PFSK-1 (cell line): ENCODE measurements at regions not wholly inside any gene's neighbourhood (a gene's known extent, or its start where the extent isn't known, plus 50 kb on each side); places are given as distances from the start of the nearest gene placed in this dataset.

Source experiments
- FOXP2 ChIP-seq: optimal IDR thresholded peaks from 2 replicates; pipeline ENCODE3; 2011; ENCODE audit warnings: borderline replicate concordance, control low read depth, inconsistent platforms; ENCODE audit not compliant: insufficient read depth; ENCODE audit errors: extremely low read length, extremely low read depth
- POLR2AphosphoS5 ChIP-seq: IDR thresholded peaks from 2 replicates; pipeline ENCODE4 v1.6.1; 2012; ENCODE audit warnings: low read depth, mild to moderate bottlenecking, control low read depth, low read length, moderate library complexity
- SIN3A ChIP-seq: IDR thresholded peaks from 2 replicates; pipeline ENCODE4 v1.6.1; 2012; ENCODE audit warnings: mild to moderate bottlenecking, low read length, moderate library complexity, borderline replicate concordance; ENCODE audit not compliant: insufficient read depth
- TAF1 ChIP-seq: IDR thresholded peaks from 2 replicates; pipeline ENCODE4 v1.6.1; 2012; ENCODE audit warnings: low read length, control low read depth, borderline replicate concordance; ENCODE audit not compliant: insufficient read depth
- TF ChIP-seq, protein P1 (sequence below), 2 experiments: IDR thresholded peaks; 2 replicates each; pipeline versions ENCODE4 v1.6.1 to v1.8.0; 2011 to 2012; ENCODE audit warnings: low read depth in 2 of 2, low read length in 2 of 2, control low read depth in 1 of 2, inconsistent platforms in 1 of 2, mild to moderate bottlenecking in 1 of 2, moderate library complexity in 1 of 2; ENCODE audit not compliant: insufficient read depth in 1 of 2

DNA sequence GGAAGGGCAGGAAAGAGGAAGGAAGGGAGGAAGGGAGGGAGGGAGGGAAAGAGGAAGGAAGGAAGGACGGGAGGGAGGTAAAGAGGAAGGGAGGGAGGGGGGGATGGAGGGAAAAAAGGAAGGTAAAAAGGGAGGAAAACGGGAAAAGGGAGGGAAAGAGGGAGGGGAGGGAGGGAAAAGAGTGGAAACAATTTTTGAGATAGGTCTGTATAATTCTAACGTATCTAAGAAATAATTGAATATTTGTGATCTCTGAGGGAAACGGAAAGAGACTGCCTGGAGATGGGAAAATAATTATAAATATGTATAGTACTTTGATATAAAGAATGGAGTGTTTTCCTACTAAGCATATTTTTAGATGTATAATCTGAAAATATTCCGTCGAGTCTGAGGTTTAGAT lies 158.2 kb upstream of the FOXK1 start:
- TF ChIP-seq SIN3A (no peak), TAF1 (no peak), POLR2AphosphoS5 (no peak), FOXP2 (no peak)
- TF ChIP-seq, protein P1, sequence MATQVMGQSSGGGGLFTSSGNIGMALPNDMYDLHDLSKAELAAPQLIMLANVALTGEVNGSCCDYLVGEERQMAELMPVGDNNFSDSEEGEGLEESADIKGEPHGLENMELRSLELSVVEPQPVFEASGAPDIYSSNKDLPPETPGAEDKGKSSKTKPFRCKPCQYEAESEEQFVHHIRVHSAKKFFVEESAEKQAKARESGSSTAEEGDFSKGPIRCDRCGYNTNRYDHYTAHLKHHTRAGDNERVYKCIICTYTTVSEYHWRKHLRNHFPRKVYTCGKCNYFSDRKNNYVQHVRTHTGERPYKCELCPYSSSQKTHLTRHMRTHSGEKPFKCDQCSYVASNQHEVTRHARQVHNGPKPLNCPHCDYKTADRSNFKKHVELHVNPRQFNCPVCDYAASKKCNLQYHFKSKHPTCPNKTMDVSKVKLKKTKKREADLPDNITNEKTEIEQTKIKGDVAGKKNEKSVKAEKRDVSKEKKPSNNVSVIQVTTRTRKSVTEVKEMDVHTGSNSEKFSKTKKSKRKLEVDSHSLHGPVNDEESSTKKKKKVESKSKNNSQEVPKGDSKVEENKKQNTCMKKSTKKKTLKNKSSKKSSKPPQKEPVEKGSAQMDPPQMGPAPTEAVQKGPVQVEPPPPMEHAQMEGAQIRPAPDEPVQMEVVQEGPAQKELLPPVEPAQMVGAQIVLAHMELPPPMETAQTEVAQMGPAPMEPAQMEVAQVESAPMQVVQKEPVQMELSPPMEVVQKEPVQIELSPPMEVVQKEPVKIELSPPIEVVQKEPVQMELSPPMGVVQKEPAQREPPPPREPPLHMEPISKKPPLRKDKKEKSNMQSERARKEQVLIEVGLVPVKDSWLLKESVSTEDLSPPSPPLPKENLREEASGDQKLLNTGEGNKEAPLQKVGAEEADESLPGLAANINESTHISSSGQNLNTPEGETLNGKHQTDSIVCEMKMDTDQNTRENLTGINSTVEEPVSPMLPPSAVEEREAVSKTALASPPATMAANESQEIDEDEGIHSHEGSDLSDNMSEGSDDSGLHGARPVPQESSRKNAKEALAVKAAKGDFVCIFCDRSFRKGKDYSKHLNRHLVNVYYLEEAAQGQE (IDR thresholded peaks at IDR 0.05; ENCODE audit: insufficient read depth in 1 of 2, low read depth in 2 of 2, low read length in 2 of 2) = no peak

DNA sequence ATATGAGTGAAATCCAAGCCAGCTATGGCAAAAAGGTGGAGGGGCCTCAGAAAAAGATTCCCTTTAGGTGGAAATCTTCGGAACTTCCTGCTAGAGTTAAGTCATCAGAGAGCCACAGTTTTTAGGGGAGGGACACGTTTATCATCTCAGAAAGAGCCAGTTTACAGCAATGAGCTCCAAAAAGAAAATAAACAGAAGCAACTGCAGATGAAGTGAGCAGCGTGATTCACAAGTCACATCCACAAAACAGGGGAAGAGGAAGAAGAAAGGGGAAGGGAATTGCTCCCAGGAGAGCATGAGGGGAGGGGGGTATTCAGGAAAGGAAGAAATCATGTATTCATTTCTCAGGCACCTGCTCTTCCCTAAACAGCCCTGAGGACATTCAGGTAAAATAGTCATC lies 156.2 kb upstream of the FOXK1 start:
- no peak for TF ChIP-seq POLR2AphosphoS5
- no peak for TF ChIP-seq FOXP2

GRCh38 chr7:4527988-4528636 lies 154.0 kb upstream of the FOXK1 start:
- TF ChIP-seq, protein P1 (IDR thresholded peaks at IDR 0.05; ENCODE audit: insufficient read depth in 1 of 2, low read depth in 2 of 2, low read length in 2 of 2) = no peak
- TF ChIP-seq POLR2AphosphoS5 (no peak), FOXP2 (no peak), SIN3A (no peak), TAF1 (no peak)

DNA sequence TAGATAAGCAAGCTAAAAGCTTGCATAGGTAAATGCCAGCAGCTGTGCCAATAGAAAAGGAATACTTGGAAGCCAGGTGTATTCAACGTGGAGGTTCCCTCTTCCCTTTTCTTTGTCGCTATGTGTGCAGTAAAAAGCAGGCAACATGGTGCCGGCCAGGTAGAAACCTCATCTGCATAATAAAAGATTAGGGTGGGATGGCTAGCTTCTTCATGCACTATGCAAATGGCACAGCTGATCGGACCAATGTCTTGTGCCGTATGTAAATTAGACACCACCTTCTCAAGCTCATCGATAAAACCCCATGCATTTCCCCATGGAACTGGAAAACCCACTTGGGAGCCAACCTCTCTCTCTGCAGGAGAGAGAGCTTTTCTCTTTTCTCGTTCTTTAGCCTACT lies 150.9 kb upstream of the FOXK1 start:
- TF ChIP-seq TAF1 = no peak
- no peak for TF ChIP-seq POLR2AphosphoS5
- no peak for TF ChIP-seq SIN3A
- TF ChIP-seq, protein P1 (IDR thresholded peaks at IDR 0.05; ENCODE audit: insufficient read depth in 1 of 2, low read depth in 2 of 2, low read length in 2 of 2) = no peak
- no peak for TF ChIP-seq FOXP2

GRCh38 chr7:4549681-4550080 lies 132.4 kb upstream of the FOXK1 start:
- TF ChIP-seq SIN3A (no peak), FOXP2 (no peak), POLR2AphosphoS5 (no peak), TAF1 (no peak)
- TF ChIP-seq, protein P1 (IDR thresholded peaks at IDR 0.05; ENCODE audit: insufficient read depth in 1 of 2, low read depth in 2 of 2, low read length in 2 of 2) = no peak
